Liver (tissue), 8 donors: ENCODE measurements at regions not wholly inside any gene's neighbourhood (a gene's known extent, or its start where the extent isn't known, plus 50 kb on each side); places are given as distances from the start of the nearest gene placed in this dataset.

Source experiments
- DNase-seq: peaks from one replicate; pipeline ENCODE4 v3.0.0-alpha.2; 2017; ENCODE audit warnings: low spot score
- H3K27ac ChIP-seq, 2 donors: one replicate each; pipeline ENCODE4 v1.7.0; 2013; ENCODE audit warnings: inconsistent platforms in 2 of 2, low read length in 2 of 2, control low read depth in 1 of 2, low read depth in 1 of 2, mild to moderate bottlenecking in 1 of 2
- H3K27me3 ChIP-seq, 4 donors: one replicate each; pipeline versions ENCODE4 v1.6.1 to v1.7.0; 2013; ENCODE audit warnings: low read length in 3 of 4, inconsistent platforms in 1 of 4, mild to moderate bottlenecking in 1 of 4, moderate library complexity in 1 of 4; ENCODE audit not compliant: control insufficient read depth in 4 of 4, insufficient read depth in 4 of 4
- H3K36me3 ChIP-seq, 4 donors: one replicate each; pipeline versions ENCODE4 v1.6.1 to v1.7.0; 2013; ENCODE audit warnings: low read length in 3 of 4, mild to moderate bottlenecking in 3 of 4, low read depth in 1 of 4, moderate library complexity in 1 of 4; ENCODE audit not compliant: control insufficient read depth in 4 of 4, insufficient read depth in 3 of 4
- H3K4me1 ChIP-seq, 4 donors: one replicate each; pipeline versions ENCODE4 v1.6.1 to v1.7.0; 2013; ENCODE audit warnings: low read length in 3 of 4, mild to moderate bottlenecking in 3 of 4, moderate library complexity in 1 of 4; ENCODE audit not compliant: control insufficient read depth in 4 of 4, insufficient read depth in 4 of 4
- H3K4me3 ChIP-seq, 3 donors: one replicate each; pipeline versions ENCODE4 v1.6.1 to v1.7.0; 2013; ENCODE audit warnings: low read length in 3 of 3, control low read depth in 1 of 3, low read depth in 1 of 3, mild to moderate bottlenecking in 1 of 3
- H3K9ac ChIP-seq, 2 donors: one replicate each; pipeline ENCODE4 v1.7.0; 2013; ENCODE audit warnings: low read length in 2 of 2, mild to moderate bottlenecking in 2 of 2, moderate library complexity in 2 of 2, control low read depth in 1 of 2, low read depth in 1 of 2
- H3K9me3 ChIP-seq, 4 donors: one replicate each; pipeline versions ENCODE4 v1.6.1 to v1.7.0; 2013; ENCODE audit warnings: low read length in 3 of 4; ENCODE audit not compliant: control insufficient read depth in 4 of 4
- ATF3 ChIP-seq: IDR thresholded peaks from 2 replicates; pipeline ENCODE4 v1.6.1; 2016; ENCODE audit warnings: antibody characterized with exemption
- CTCF ChIP-seq: fragments of 150-350 bp; IDR thresholded peaks from 2 replicates; pipeline ENCODE4 v1.5.1; 2017; ENCODE audit warnings: improper control_type of control experiment, low read depth, low read length; ENCODE audit not compliant: missing input control
- FOXA1 ChIP-seq: IDR thresholded peaks from 2 replicates; pipeline ENCODE4 v1.6.1; 2016; ENCODE audit warnings: antibody characterized with exemption
- FOXA2 ChIP-seq: IDR thresholded peaks from 2 replicates; pipeline ENCODE4 v1.6.1; 2016; ENCODE audit warnings: antibody characterized with exemption
- GABPA ChIP-seq, 2 donors: IDR thresholded peaks in 1 of 2; conservative IDR thresholded peaks in 1 of 2; 2 replicates each; pipeline ENCODE4 v1.6.1; 2016; ENCODE audit warnings: antibody characterized with exemption in 2 of 2, mild to moderate bottlenecking in 1 of 2, moderate library complexity in 1 of 2
- HNF4A ChIP-seq, 2 donors: conservative IDR thresholded peaks; 2 replicates each; pipeline ENCODE4 v1.6.1; 2016; ENCODE audit warnings: antibody characterized with exemption in 2 of 2, mild to moderate bottlenecking in 2 of 2
- HNF4G ChIP-seq: IDR thresholded peaks from 2 replicates; pipeline ENCODE4 v1.6.1; 2016; ENCODE audit warnings: antibody characterized with exemption
- JUND ChIP-seq, 2 donors: IDR thresholded peaks; 2 replicates each; pipeline ENCODE4 v1.6.1; 2016; ENCODE audit warnings: antibody characterized with exemption in 2 of 2
- MAX ChIP-seq: IDR thresholded peaks from 2 replicates; pipeline ENCODE4 v1.6.1; 2016; ENCODE audit warnings: antibody characterized with exemption
- NR2F2 ChIP-seq: IDR thresholded peaks from 2 replicates; pipeline ENCODE4 v1.6.1; 2016; ENCODE audit warnings: antibody characterized with exemption
- RAD21 ChIP-seq, 2 donors: IDR thresholded peaks; 2 replicates each; pipeline ENCODE4 v1.6.1; 2016; ENCODE audit warnings: antibody characterized with exemption in 2 of 2, mild to moderate bottlenecking in 2 of 2
- REST ChIP-seq: IDR thresholded peaks from 2 replicates; pipeline ENCODE4 v1.6.1; 2016; ENCODE audit warnings: antibody characterized with exemption, mild to moderate bottlenecking
- RXRA ChIP-seq, 2 donors: IDR thresholded peaks; 2 replicates each; pipeline ENCODE4 v1.6.1; 2017 to 2018; ENCODE audit warnings: antibody characterized with exemption in 2 of 2, mild to moderate bottlenecking in 1 of 2
- TAF1 ChIP-seq: conservative IDR thresholded peaks from 2 replicates; pipeline ENCODE4 v1.6.1; 2016; ENCODE audit warnings: antibody characterized with exemption, mild to moderate bottlenecking
- ZBTB33 ChIP-seq: IDR thresholded peaks from 2 replicates; pipeline ENCODE4 v1.6.1; 2016; ENCODE audit warnings: antibody characterized with exemption
- WGBS: extraction: QIAGEN DNeasy Blood & Tissue Kit; methylation state at CpG from one replicate; pipeline ENCODE4 v1.1.7; 2013; 5-methylcytosine and 5-hydroxymethylcytosine counted together
- donor health status: healthy.
- donor health status: healthy.
- donor health status: healthy.
- donor health status: healthy.
- donor health status: healthy.

- H3K27me3 ChIP-seq: no peaks in the 10 kb centered on the region
- H3K27ac ChIP-seq: no peak overlapping the region
- H3K4me1 ChIP-seq: no peaks in the 10 kb centered on the region
- 90% methylated on average over 4 of the region's 4 CpGs for WGBS
- no peaks in the 10 kb centered on the region for H3K36me3 ChIP-seq
- peaks cover 0 to 3% (median 0%) of the 10 kb centered on the region in 4 donors for H3K9me3 ChIP-seq
- no peak overlapping the region for H3K4me3 ChIP-seq
- DNase-seq: no peak
- peak in 1 of 2 donors; percentile 51 for TF ChIP-seq RAD21 (IDR thresholded peaks at IDR 0.05)
- no peak for TF ChIP-seq ZBTB33
- no peak overlapping the region for H3K9ac ChIP-seq
Observed at GRCh38 chr21:15520811-15521643, 208.8 kb upstream of the USP25 start.

- 95% methylated on average over 5 of the region's 5 CpGs for WGBS
- peak overlapping the region in 1 of 3 donors; percentile 0 for H3K4me3 ChIP-seq
- no peaks in the 10 kb centered on the region for H3K4me1 ChIP-seq
- no peaks in the 10 kb centered on the region for H3K27me3 ChIP-seq
- peaks cover 0 to 3% (median 0%) of the 10 kb centered on the region in 4 donors for H3K9me3 ChIP-seq
- no peak for DNase-seq
- no peak overlapping the region for H3K27ac ChIP-seq
- no peak overlapping the region for H3K9ac ChIP-seq
- no peak for TF ChIP-seq TAF1
- TF ChIP-seq FOXA2: no peak
- no peak for TF ChIP-seq MAX
- TF ChIP-seq RAD21 (IDR thresholded peaks at IDR 0.05): no peak
- TF ChIP-seq FOXA1: no peak
- no peak for TF ChIP-seq REST
- no peak for TF ChIP-seq HNF4G
- TF ChIP-seq ATF3: no peak
- TF ChIP-seq CTCF: no peak
- TF ChIP-seq NR2F2: no peak
- no peak for TF ChIP-seq RXRA (IDR thresholded peaks at IDR 0.05)
- no peak for TF ChIP-seq JUND (IDR thresholded peaks at IDR 0.05)
- TF ChIP-seq ZBTB33: no peak
- no peak for TF ChIP-seq GABPA (IDR thresholded peaks at IDR 0.05 in 1 of 2, conservative IDR thresholded peaks at IDR 0.05 in 1 of 2)
- no peak for TF ChIP-seq HNF4A (conservative IDR thresholded peaks at IDR 0.05)
- H3K36me3 ChIP-seq: no peaks in the 10 kb centered on the region
Observed at GRCh38 chr21:15521644-15522001, 208.2 kb upstream of the USP25 start.
